ENCODE measurements at regions not wholly inside any gene's neighbourhood (a gene's known extent, or its start where the extent isn't known, plus 50 kb on each side); places are given as distances from the start of the nearest gene placed in this dataset.

DNA sequence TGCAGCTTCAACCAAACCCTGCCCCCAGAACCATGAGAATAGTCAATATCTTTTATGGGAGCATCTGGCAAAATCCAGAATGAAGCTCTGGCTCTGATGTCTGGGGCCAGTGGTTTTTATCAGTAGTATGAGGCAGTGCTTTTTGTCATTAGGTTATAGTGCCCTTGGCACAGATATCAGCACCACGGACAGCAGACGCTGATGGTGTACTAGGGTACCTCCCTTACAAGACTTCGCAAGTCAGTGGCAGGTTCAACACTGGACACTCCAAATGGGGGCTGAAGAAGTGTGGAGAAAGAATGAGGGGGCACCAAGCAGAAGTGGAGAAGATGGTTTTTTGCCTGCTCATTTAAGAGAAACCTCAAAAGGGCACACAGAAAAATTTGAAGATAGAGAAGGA, 68.2 kb upstream of the E2F7 start:
- H3K9me3 ChIP-seq (ENCODE audit: control insufficient read depth, insufficient read depth, low read depth, low read length) = no peaks in the 10 kb centered on the region
- H3K4me1 ChIP-seq (ENCODE audit: control insufficient read depth, insufficient read depth, low read length) = peaks cover 18% of the 10 kb centered on the region
- H3K27ac ChIP-seq (ENCODE audit: extremely low read depth, low read depth, low read length) = no peak overlapping the region
- TF ChIP-seq, protein P1, sequence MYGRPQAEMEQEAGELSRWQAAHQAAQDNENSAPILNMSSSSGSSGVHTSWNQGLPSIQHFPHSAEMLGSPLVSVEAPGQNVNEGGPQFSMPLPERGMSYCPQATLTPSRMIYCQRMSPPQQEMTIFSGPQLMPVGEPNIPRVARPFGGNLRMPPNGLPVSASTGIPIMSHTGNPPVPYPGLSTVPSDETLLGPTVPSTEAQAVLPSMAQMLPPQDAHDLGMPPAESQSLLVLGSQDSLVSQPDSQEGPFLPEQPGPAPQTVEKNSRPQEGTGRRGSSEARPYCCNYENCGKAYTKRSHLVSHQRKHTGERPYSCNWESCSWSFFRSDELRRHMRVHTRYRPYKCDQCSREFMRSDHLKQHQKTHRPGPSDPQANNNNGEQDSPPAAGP (tag by site-specific recombination; IDR thresholded peaks at IDR 0.05) = no peak
- TF ChIP-seq, protein P2, sequence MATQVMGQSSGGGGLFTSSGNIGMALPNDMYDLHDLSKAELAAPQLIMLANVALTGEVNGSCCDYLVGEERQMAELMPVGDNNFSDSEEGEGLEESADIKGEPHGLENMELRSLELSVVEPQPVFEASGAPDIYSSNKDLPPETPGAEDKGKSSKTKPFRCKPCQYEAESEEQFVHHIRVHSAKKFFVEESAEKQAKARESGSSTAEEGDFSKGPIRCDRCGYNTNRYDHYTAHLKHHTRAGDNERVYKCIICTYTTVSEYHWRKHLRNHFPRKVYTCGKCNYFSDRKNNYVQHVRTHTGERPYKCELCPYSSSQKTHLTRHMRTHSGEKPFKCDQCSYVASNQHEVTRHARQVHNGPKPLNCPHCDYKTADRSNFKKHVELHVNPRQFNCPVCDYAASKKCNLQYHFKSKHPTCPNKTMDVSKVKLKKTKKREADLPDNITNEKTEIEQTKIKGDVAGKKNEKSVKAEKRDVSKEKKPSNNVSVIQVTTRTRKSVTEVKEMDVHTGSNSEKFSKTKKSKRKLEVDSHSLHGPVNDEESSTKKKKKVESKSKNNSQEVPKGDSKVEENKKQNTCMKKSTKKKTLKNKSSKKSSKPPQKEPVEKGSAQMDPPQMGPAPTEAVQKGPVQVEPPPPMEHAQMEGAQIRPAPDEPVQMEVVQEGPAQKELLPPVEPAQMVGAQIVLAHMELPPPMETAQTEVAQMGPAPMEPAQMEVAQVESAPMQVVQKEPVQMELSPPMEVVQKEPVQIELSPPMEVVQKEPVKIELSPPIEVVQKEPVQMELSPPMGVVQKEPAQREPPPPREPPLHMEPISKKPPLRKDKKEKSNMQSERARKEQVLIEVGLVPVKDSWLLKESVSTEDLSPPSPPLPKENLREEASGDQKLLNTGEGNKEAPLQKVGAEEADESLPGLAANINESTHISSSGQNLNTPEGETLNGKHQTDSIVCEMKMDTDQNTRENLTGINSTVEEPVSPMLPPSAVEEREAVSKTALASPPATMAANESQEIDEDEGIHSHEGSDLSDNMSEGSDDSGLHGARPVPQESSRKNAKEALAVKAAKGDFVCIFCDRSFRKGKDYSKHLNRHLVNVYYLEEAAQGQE (tag by site-specific recombination; IDR thresholded peaks at IDR 0.05) = peak; percentile 97
- TF ChIP-seq ZNF324 (tag by site-specific recombination; IDR thresholded peaks at IDR 0.05) = no peak
- POLR2A ChIA-PET = no interaction called here
- H3K36me3 ChIP-seq (ENCODE audit: control insufficient read depth in 2 of 2, insufficient read depth in 1 of 2, low read length in 2 of 2) = no peaks in the 10 kb centered on the region
- H3K4me3 ChIP-seq (ENCODE audit: low read depth, low read length) = no peak overlapping the region
- CTCF ChIA-PET = no interaction called here

DNA sequence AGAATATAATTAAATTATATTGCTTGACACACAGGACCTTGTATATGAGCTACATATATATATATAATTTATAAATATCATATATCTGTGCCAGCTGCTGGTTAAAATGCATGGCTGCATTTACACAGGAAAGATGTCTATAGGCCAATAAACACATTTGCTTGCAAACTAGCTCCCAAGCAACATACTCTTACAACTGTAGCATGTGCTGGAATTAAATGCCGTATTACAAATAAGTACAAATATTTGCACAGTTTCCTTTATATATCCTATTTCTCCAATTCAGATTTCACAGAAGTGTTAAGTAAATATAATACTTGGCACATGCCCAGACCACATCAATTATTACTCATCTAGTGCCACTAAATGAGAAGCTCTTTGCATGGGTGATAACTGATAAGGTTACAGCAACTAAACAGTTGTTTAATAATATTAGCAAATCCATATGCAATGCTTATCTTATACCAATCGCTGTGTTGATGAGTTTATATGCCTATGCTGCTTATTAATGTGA, 66.7 kb upstream of the E2F7 start:
- TF ChIP-seq ZEB2 (tag by site-specific recombination; IDR thresholded peaks at IDR 0.05) = no peak
- no peak for TF ChIP-seq ZNF266 (tag by site-specific recombination; IDR thresholded peaks at IDR 0.05; ENCODE audit: low read depth)
- no peak for TF ChIP-seq GLIS2 (tag by site-specific recombination; IDR thresholded peaks at IDR 0.05)
- TF ChIP-seq ZNF223 (tag by site-specific recombination; IDR thresholded peaks at IDR 0.05) = no peak
- TF ChIP-seq ZNF37A (tag by site-specific recombination; IDR thresholded peaks at IDR 0.05) = no peak
- TF ChIP-seq, protein P3, sequence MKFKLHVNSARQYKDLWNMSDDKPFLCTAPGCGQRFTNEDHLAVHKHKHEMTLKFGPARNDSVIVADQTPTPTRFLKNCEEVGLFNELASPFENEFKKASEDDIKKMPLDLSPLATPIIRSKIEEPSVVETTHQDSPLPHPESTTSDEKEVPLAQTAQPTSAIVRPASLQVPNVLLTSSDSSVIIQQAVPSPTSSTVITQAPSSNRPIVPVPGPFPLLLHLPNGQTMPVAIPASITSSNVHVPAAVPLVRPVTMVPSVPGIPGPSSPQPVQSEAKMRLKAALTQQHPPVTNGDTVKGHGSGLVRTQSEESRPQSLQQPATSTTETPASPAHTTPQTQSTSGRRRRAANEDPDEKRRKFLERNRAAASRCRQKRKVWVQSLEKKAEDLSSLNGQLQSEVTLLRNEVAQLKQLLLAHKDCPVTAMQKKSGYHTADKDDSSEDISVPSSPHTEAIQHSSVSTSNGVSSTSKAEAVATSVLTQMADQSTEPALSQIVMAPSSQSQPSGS (tag by site-specific recombination; IDR thresholded peaks at IDR 0.05; ENCODE audit: low read depth) = no peak
- no peak for TF ChIP-seq ZNF664 (tag by site-specific recombination; IDR thresholded peaks at IDR 0.05)
- no peak for TF ChIP-seq HOXC10 (CRISPR knock-in tag; IDR thresholded peaks at IDR 0.05)
- TF ChIP-seq SP2 (tag by site-specific recombination; IDR thresholded peaks at IDR 0.05) = no peak
- TF ChIP-seq ZNF132 (tag by site-specific recombination; IDR thresholded peaks at IDR 0.05; ENCODE audit: borderline replicate concordance) = no peak
- TF ChIP-seq, protein P4, sequence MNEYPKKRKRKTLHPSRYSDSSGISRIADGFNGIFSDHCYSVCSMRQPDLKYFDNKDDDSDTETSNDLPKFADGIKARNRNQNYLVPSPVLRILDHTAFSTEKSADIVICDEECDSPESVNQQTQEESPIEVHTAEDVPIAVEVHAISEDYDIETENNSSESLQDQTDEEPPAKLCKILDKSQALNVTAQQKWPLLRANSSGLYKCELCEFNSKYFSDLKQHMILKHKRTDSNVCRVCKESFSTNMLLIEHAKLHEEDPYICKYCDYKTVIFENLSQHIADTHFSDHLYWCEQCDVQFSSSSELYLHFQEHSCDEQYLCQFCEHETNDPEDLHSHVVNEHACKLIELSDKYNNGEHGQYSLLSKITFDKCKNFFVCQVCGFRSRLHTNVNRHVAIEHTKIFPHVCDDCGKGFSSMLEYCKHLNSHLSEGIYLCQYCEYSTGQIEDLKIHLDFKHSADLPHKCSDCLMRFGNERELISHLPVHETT (tag by site-specific recombination; IDR thresholded peaks at IDR 0.05) = no peak
- TF ChIP-seq, protein P5, sequence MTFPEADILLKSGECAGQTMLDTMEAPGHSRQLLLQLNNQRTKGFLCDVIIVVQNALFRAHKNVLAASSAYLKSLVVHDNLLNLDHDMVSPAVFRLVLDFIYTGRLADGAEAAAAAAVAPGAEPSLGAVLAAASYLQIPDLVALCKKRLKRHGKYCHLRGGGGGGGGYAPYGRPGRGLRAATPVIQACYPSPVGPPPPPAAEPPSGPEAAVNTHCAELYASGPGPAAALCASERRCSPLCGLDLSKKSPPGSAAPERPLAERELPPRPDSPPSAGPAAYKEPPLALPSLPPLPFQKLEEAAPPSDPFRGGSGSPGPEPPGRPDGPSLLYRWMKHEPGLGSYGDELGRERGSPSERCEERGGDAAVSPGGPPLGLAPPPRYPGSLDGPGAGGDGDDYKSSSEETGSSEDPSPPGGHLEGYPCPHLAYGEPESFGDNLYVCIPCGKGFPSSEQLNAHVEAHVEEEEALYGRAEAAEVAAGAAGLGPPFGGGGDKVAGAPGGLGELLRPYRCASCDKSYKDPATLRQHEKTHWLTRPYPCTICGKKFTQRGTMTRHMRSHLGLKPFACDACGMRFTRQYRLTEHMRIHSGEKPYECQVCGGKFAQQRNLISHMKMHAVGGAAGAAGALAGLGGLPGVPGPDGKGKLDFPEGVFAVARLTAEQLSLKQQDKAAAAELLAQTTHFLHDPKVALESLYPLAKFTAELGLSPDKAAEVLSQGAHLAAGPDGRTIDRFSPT (tag by site-specific recombination; IDR thresholded peaks at IDR 0.05) = no peak
- TF ChIP-seq ZNF571 (tag by site-specific recombination; IDR thresholded peaks at IDR 0.05) = no peak
- TF ChIP-seq ZNF121 (tag by site-specific recombination; IDR thresholded peaks at IDR 0.05) = no peak
- TF ChIP-seq, protein P6, sequence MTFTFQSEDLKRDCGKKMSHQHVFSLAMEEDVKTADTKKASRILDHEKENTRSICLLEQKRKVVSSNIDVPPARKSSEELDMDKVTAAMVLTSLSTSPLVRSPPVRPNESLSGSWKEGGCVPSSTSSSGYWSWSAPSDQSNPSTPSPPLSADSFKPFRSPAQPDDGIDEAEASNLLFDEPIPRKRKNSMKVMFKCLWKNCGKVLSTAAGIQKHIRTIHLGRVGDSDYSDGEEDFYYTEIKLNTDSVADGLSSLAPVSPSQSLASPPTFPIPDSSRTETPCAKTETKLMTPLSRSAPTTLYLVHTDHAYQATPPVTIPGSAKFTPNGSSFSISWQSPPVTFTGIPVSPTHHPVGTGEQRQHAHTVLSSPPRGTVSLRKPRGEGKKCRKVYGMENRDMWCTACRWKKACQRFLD (tag by site-specific recombination; IDR thresholded peaks at IDR 0.05) = no peak
- CTCF ChIA-PET = no interaction called here
- POLR2A ChIA-PET = no interaction called here

More for the DNA sequence above, 66.7 kb upstream of the E2F7 start:
- Histone ChIP-seq H3K36me3 (ENCODE audit: control insufficient read depth in 2 of 2, insufficient read depth in 1 of 2, low read length in 2 of 2) (no peaks in the 10 kb centered on the region), H3K9me3 (ENCODE audit: control insufficient read depth, insufficient read depth, low read depth, low read length) (no peaks in the 10 kb centered on the region), H3K4me1 (ENCODE audit: control insufficient read depth, insufficient read depth, low read length) (peaks cover 18% of the 10 kb centered on the region), H3K27ac (ENCODE audit: extremely low read depth, low read depth, low read length) (no peak overlapping the region), H3K4me3 (ENCODE audit: low read depth, low read length) (no peak overlapping the region)

Data from HEK293 (cell line).